ENCODE measurements at regions not wholly inside any gene's neighbourhood (a gene's known extent, or its start where the extent isn't known, plus 50 kb on each side); places are given as distances from the start of the nearest gene placed in this dataset.

GRCh38 chr16:51753467-51754127 is 602.5 kb upstream of the SALL1 start:
- intact Hi-C loops (cut with DNase I; ENCODE audit: low total_unique reads) = no loop called here
- H3K27me3 ChIP-seq = peaks cover 0 to 19% of the 10 kb centered on the region in 2 donors
- no peaks in the 10 kb centered on the region for H3K9me3 ChIP-seq
- no peak for DNase-seq (ENCODE audit: low spot score in 2 of 2)
- TF ChIP-seq CTCF (IDR thresholded peaks at IDR 0.05) = no peak
- no peak for TF ChIP-seq POLR2A (IDR thresholded peaks at IDR 0.05)
- TF ChIP-seq POLR2AphosphoS5 (IDR thresholded peaks at IDR 0.05) = no peak
- no peak overlapping the region for H3K27ac ChIP-seq
- H3K4me1 ChIP-seq = no peaks in the 10 kb centered on the region
- H3K4me3 ChIP-seq = no peak overlapping the region
- H3K36me3 ChIP-seq = no peaks in the 10 kb centered on the region

GRCh38 chr16:51752438-51752995 is 601.4 kb upstream of the SALL1 start:
- Histone ChIP-seq H3K4me1 (no peaks in the 10 kb centered on the region), H3K4me3 (no peak overlapping the region), H3K27me3 (peaks cover 0 to 12% of the 10 kb centered on the region in 2 donors), H3K27ac (no peak overlapping the region), H3K9me3 (no peaks in the 10 kb centered on the region), H3K36me3 (no peaks in the 10 kb centered on the region)
- intact Hi-C loops (cut with DNase I; ENCODE audit: low total_unique reads) = no loop called here
- TF ChIP-seq POLR2AphosphoS5 (IDR thresholded peaks at IDR 0.05) = no peak
- TF ChIP-seq POLR2A (IDR thresholded peaks at IDR 0.05) = no peak
- TF ChIP-seq CTCF (IDR thresholded peaks at IDR 0.05) = no peak
- DNase-seq (ENCODE audit: low spot score in 2 of 2) = no peak

GRCh38 chr16:51747329-51747728 is 596.3 kb upstream of the SALL1 start:
- TF ChIP-seq CTCF (IDR thresholded peaks at IDR 0.05) (no peak), POLR2A (IDR thresholded peaks at IDR 0.05) (no peak), POLR2AphosphoS5 (IDR thresholded peaks at IDR 0.05) (no peak)
- H3K9me3 ChIP-seq = peaks cover 0 to 16% of the 10 kb centered on the region in 2 donors
- intact Hi-C loops (cut with DNase I; ENCODE audit: low total_unique reads) = no loop called here
- no peak overlapping the region for H3K4me3 ChIP-seq
- H3K27me3 ChIP-seq = peaks cover 0 to 1% of the 10 kb centered on the region in 2 donors
- H3K27ac ChIP-seq = no peak overlapping the region
- no peaks in the 10 kb centered on the region for H3K4me1 ChIP-seq
- no peak for DNase-seq (ENCODE audit: low spot score in 2 of 2)
- H3K36me3 ChIP-seq = no peaks in the 10 kb centered on the region

GRCh38 chr16:51734220-51734619 is 583.1 kb upstream of the SALL1 start:
- no peaks in the 10 kb centered on the region for H3K4me1 ChIP-seq
- TF ChIP-seq POLR2AphosphoS5 (IDR thresholded peaks at IDR 0.05) (no peak), POLR2A (IDR thresholded peaks at IDR 0.05) (no peak), CTCF (IDR thresholded peaks at IDR 0.05) (no peak)
- H3K36me3 ChIP-seq = no peaks in the 10 kb centered on the region
- H3K4me3 ChIP-seq = no peak overlapping the region
- no peaks in the 10 kb centered on the region for H3K27me3 ChIP-seq
- DNase-seq (ENCODE audit: low spot score in 2 of 2) = no peak
- H3K27ac ChIP-seq = no peak overlapping the region
- no peaks in the 10 kb centered on the region for H3K9me3 ChIP-seq
- intact Hi-C loops (cut with DNase I; ENCODE audit: low total_unique reads) = no loop called here

GRCh38 chr16:51733181-51733580 is 582.1 kb upstream of the SALL1 start:
- TF ChIP-seq POLR2AphosphoS5 (IDR thresholded peaks at IDR 0.05) = no peak
- no peak for TF ChIP-seq POLR2A (IDR thresholded peaks at IDR 0.05)
- TF ChIP-seq CTCF (IDR thresholded peaks at IDR 0.05) = no peak
- intact Hi-C loops (cut with DNase I; ENCODE audit: low total_unique reads) = no loop called here
- DNase-seq (ENCODE audit: low spot score in 2 of 2) = no peak

More at GRCh38 chr16:51733181-51733580, 582.1 kb upstream of the SALL1 start:
- no peak overlapping the region for H3K27ac ChIP-seq
- no peaks in the 10 kb centered on the region for H3K9me3 ChIP-seq
- H3K4me1 ChIP-seq = no peaks in the 10 kb centered on the region
- H3K4me3 ChIP-seq = no peak overlapping the region
- H3K36me3 ChIP-seq = no peaks in the 10 kb centered on the region
- H3K27me3 ChIP-seq = no peaks in the 10 kb centered on the region

All from breast epithelium (tissue), 4 donors.